ENCODE measurements at regions not wholly inside any gene's neighbourhood (a gene's known extent, or its start where the extent isn't known, plus 50 kb on each side); places are given as distances from the start of the nearest gene placed in this dataset.

GRCh38 chr2:14272396-14273075, 360.0 kb upstream of the LRATD1 start:
- ChIA-PET CTCF (ENCODE audit: unreplicated experiment) (no interaction called here), POLR2A (no interaction called here)
- Histone ChIP-seq H4K20me1 (ENCODE audit: insufficient read depth, low read length) (no peaks in the 10 kb centered on the region), H3K9me3 (ENCODE audit: low read length) (no peaks in the 10 kb centered on the region), H3K36me3 (ENCODE audit: insufficient read depth, low read length) (no peaks in the 10 kb centered on the region), H2AFZ (ENCODE audit: low read length) (no peak overlapping the region), H3K79me2 (ENCODE audit: insufficient read depth, low read depth, low read length) (no peaks in the 10 kb centered on the region), H3K4me3 (ENCODE audit: low read depth, low read length, poor library complexity, severe bottlenecking) (no peak overlapping the region), H3K4me1 (ENCODE audit: insufficient read depth, low read length, poor library complexity, severe bottlenecking) (no peaks in the 10 kb centered on the region), H3K27ac (ENCODE audit: low read depth, low read length, poor library complexity, severe bottlenecking) (no peak overlapping the region), H3K9me2 (ENCODE audit: insufficient read depth, low read length) (no peaks in the 10 kb centered on the region), H3K4me2 (ENCODE audit: low read length) (no peak overlapping the region)
- DNase-seq (ENCODE audit: low spot score), result no peak
- intact Hi-C loops (cut with micrococcal nuclease; ENCODE audit: unreplicated experiment), result no loop called here
- no TSS peak for BruUV-seq (replicated peaks)
- TF ChIP-seq CTCF (conservative IDR thresholded peaks at IDR 0.05; ENCODE audit: low read length) (no peak), EZH2phosphoT487 (IDR thresholded peaks at IDR 0.05; ENCODE audit: borderline replicate concordance, low read depth, low read length) (no peak)

GRCh38 chr2:14273650-14274049, 358.9 kb upstream of the LRATD1 start:
- no peak overlapping the region for H3K27ac ChIP-seq (ENCODE audit: low read depth, low read length, poor library complexity, severe bottlenecking)
- no peaks in the 10 kb centered on the region for H3K36me3 ChIP-seq (ENCODE audit: insufficient read depth, low read length)
- TF ChIP-seq CTCF (conservative IDR thresholded peaks at IDR 0.05; ENCODE audit: low read length) (no peak), EZH2phosphoT487 (IDR thresholded peaks at IDR 0.05; ENCODE audit: borderline replicate concordance, low read depth, low read length) (no peak)
- H3K9me2 ChIP-seq (ENCODE audit: insufficient read depth, low read length), result no peaks in the 10 kb centered on the region
- H3K4me1 ChIP-seq (ENCODE audit: insufficient read depth, low read length, poor library complexity, severe bottlenecking), result no peaks in the 10 kb centered on the region
- no peaks in the 10 kb centered on the region for H3K79me2 ChIP-seq (ENCODE audit: insufficient read depth, low read depth, low read length)
- intact Hi-C loops (cut with micrococcal nuclease; ENCODE audit: unreplicated experiment), result no loop called here
- H3K9me3 ChIP-seq (ENCODE audit: low read length), result no peaks in the 10 kb centered on the region
- no peak for DNase-seq (ENCODE audit: low spot score)
- CTCF ChIA-PET (ENCODE audit: unreplicated experiment), result no interaction called here
- no peak overlapping the region for H3K4me3 ChIP-seq (ENCODE audit: low read depth, low read length, poor library complexity, severe bottlenecking)
- BruUV-seq (replicated peaks), result no TSS peak
- POLR2A ChIA-PET, result no interaction called here
- H3K4me2 ChIP-seq (ENCODE audit: low read length), result no peak overlapping the region
- no peaks in the 10 kb centered on the region for H4K20me1 ChIP-seq (ENCODE audit: insufficient read depth, low read length)
- H2AFZ ChIP-seq (ENCODE audit: low read length), result no peak overlapping the region

GRCh38 chr2:14284244-14284643, 348.3 kb upstream of the LRATD1 start:
- Histone ChIP-seq H2AFZ (ENCODE audit: low read length) (no peak overlapping the region), H3K9me3 (ENCODE audit: low read length) (no peaks in the 10 kb centered on the region), H3K36me3 (ENCODE audit: insufficient read depth, low read length) (no peaks in the 10 kb centered on the region), H3K4me1 (ENCODE audit: insufficient read depth, low read length, poor library complexity, severe bottlenecking) (no peaks in the 10 kb centered on the region), H4K20me1 (ENCODE audit: insufficient read depth, low read length) (no peaks in the 10 kb centered on the region), H3K27ac (ENCODE audit: low read depth, low read length, poor library complexity, severe bottlenecking) (no peak overlapping the region), H3K9me2 (ENCODE audit: insufficient read depth, low read length) (no peaks in the 10 kb centered on the region), H3K79me2 (ENCODE audit: insufficient read depth, low read depth, low read length) (no peaks in the 10 kb centered on the region), H3K4me3 (ENCODE audit: low read depth, low read length, poor library complexity, severe bottlenecking) (no peak overlapping the region), H3K4me2 (ENCODE audit: low read length) (no peak overlapping the region)
- no peak for DNase-seq (ENCODE audit: low spot score)
- CTCF ChIA-PET (ENCODE audit: unreplicated experiment), result no interaction called here
- BruUV-seq (replicated peaks), result no TSS peak
- POLR2A ChIA-PET, result no interaction called here
- TF ChIP-seq CTCF (conservative IDR thresholded peaks at IDR 0.05; ENCODE audit: low read length) (no peak), EZH2phosphoT487 (IDR thresholded peaks at IDR 0.05; ENCODE audit: borderline replicate concordance, low read depth, low read length) (no peak)
- intact Hi-C loops (cut with micrococcal nuclease; ENCODE audit: unreplicated experiment), result no loop called here
